WTC11 (cell line): ENCODE measurements at regions not wholly inside any gene's neighbourhood (a gene's known extent, or its start where the extent isn't known, plus 50 kb on each side); places are given as distances from the start of the nearest gene placed in this dataset.

ENCODE experiments used
- ATAC-seq: fragments of 200-7000 bp; cut with Tn5 transposase; 2 replicates; pipeline ENCODE4 v1.10.0; 2021; ENCODE audit warnings: mild to moderate bottlenecking, moderate library complexity
- CTCF ChIA-PET: fragments of 300-600 bp; sonication (Branson Sonifier 250); formaldehyde crosslinking; loops from one replicate; lab custom pipeline; 2021; ENCODE audit warnings: antibody characterized with exemption; lab: Charles Lee
- POLR2A ChIA-PET: fragments of 350-600 bp; sonication (Branson Sonifier 250); formaldehyde crosslinking; loops from one replicate; lab custom pipeline; 2021; ENCODE audit warnings: antibody characterized with exemption; lab: Charles Lee
- DNase-seq: peaks from one replicate; pipeline ENCODE4 v3.0.0; 2021; ENCODE audit warnings: low spot score
- H3K27ac Mint-ChIP-seq: 2 replicates; pipeline ENCODE4 v1.8.0; 2021; ENCODE audit warnings: mixed read lengths
- H3K27me3 Mint-ChIP-seq: 2 replicates; pipeline ENCODE4 v1.8.0; 2021; ENCODE audit warnings: low read depth, mild to moderate bottlenecking, moderate library complexity, mixed read lengths
- H3K36me3 Mint-ChIP-seq: 2 replicates; pipeline ENCODE4 v1.8.0; 2021; ENCODE audit warnings: mixed read lengths
- H3K4me1 Mint-ChIP-seq: 2 replicates; pipeline ENCODE4 v1.8.0; 2022; ENCODE audit warnings: mixed read lengths
- H3K4me3 Mint-ChIP-seq: 2 replicates; pipeline ENCODE4 v1.8.0; 2021; ENCODE audit warnings: mild to moderate bottlenecking, moderate library complexity, mixed read lengths
- H3K9me3 Mint-ChIP-seq: 2 replicates; pipeline ENCODE4 v1.8.0; 2021; ENCODE audit warnings: mixed read lengths
- ATF1 ChIP-seq: sonication (generic); formaldehyde crosslinking; IDR thresholded peaks from 2 replicates; pipeline ENCODE4 v1.8.1; 2023; ENCODE audit warnings: mild to moderate bottlenecking, moderate library complexity, missing genetic modification reagents
- CBFB ChIP-seq: sonication (generic); formaldehyde crosslinking; IDR thresholded peaks from 2 replicates; pipeline ENCODE4 v1.8.1; 2022; ENCODE audit warnings: mild to moderate bottlenecking, low read depth, missing genetic modification reagents
- EMX1 ChIP-seq: fragments of 250-450 bp; sonication (Bioruptor Pico); IDR thresholded peaks from 2 replicates; pipeline ENCODE4 v1.8.0; 2021; ENCODE audit warnings: mild to moderate bottlenecking
- ETV6 ChIP-seq: sonication (generic); formaldehyde crosslinking; IDR thresholded peaks from 2 replicates; pipeline ENCODE4 v1.8.1; 2022; ENCODE audit warnings: mild to moderate bottlenecking, missing genetic modification reagents
- GABPB1 ChIP-seq: sonication (generic); formaldehyde crosslinking; IDR thresholded peaks from 2 replicates; pipeline ENCODE4 v1.8.1; 2023; ENCODE audit warnings: mild to moderate bottlenecking, missing genetic modification reagents
- IRF2 ChIP-seq: sonication (generic); formaldehyde crosslinking; IDR thresholded peaks from 2 replicates; pipeline ENCODE4 v1.8.0; 2022; ENCODE audit warnings: low read depth, missing genetic modification reagents, borderline replicate concordance
- JAZF1 ChIP-seq: fragments of 250-450 bp; sonication (Bioruptor Pico); IDR thresholded peaks from 2 replicates; pipeline ENCODE4 v1.9.0; 2021; ENCODE audit warnings: moderate library complexity, mild to moderate bottlenecking, inconsistent platforms
- JUN ChIP-seq: sonication (generic); formaldehyde crosslinking; IDR thresholded peaks from 2 replicates; pipeline ENCODE4 v1.8.0; 2023; ENCODE audit warnings: mild to moderate bottlenecking, missing genetic modification reagents
- KAT7 ChIP-seq: sonication (generic); formaldehyde crosslinking; IDR thresholded peaks from 2 replicates; pipeline ENCODE4 v1.8.1; 2023; ENCODE audit warnings: missing genetic modification reagents, mild to moderate bottlenecking, borderline replicate concordance
- MYBL2 ChIP-seq: sonication (generic); formaldehyde crosslinking; IDR thresholded peaks from 2 replicates; pipeline ENCODE4 v1.8.1; 2023; ENCODE audit warnings: mild to moderate bottlenecking, moderate library complexity, missing genetic modification reagents
- NFE2L1 ChIP-seq: sonication (generic); formaldehyde crosslinking; IDR thresholded peaks from 2 replicates; pipeline ENCODE4 v1.8.1; 2023; ENCODE audit warnings: missing genetic modification reagents
- NR3C1 ChIP-seq: sonication (generic); formaldehyde crosslinking; conservative IDR thresholded peaks from 2 replicates; pipeline ENCODE4 v1.8.1; 2023; ENCODE audit warnings: low read depth, mild to moderate bottlenecking, missing genetic modification reagents
- SP1 ChIP-seq: sonication (generic); formaldehyde crosslinking; conservative IDR thresholded peaks from 2 replicates; pipeline ENCODE4 v1.8.1; 2022; ENCODE audit warnings: missing genetic modification reagents
- TEAD1 ChIP-seq: sonication (generic); formaldehyde crosslinking; IDR thresholded peaks from 2 replicates; pipeline ENCODE4 v1.8.0; 2022; ENCODE audit warnings: mild to moderate bottlenecking, missing genetic modification reagents
- ZNF232 ChIP-seq: sonication (generic); formaldehyde crosslinking; IDR thresholded peaks from 2 replicates; pipeline ENCODE4 v1.8.0; 2022; ENCODE audit warnings: mild to moderate bottlenecking, missing genetic modification reagents
- ZNF263 ChIP-seq: sonication (generic); formaldehyde crosslinking; IDR thresholded peaks from 2 replicates; pipeline ENCODE4 v1.8.1; 2022; ENCODE audit warnings: low read depth, mild to moderate bottlenecking, moderate library complexity, missing genetic modification reagents
- ZNF396 ChIP-seq: fragments of 250-450 bp; sonication (Bioruptor Pico); IDR thresholded peaks from 2 replicates; pipeline ENCODE4 v1.8.0; 2021; ENCODE audit warnings: mild to moderate bottlenecking, moderate library complexity, borderline replicate concordance
- ZNF416 ChIP-seq: fragments of 250-450 bp; sonication (Bioruptor Pico); IDR thresholded peaks from 2 replicates; pipeline ENCODE4 v1.9.0; 2021; ENCODE audit warnings: mild to moderate bottlenecking, inconsistent platforms
- TF ChIP-seq, protein P1 (sequence below): fragments of 250-450 bp; sonication (Bioruptor Pico); conservative IDR thresholded peaks from 2 replicates; pipeline ENCODE4 v1.9.0; 2021; ENCODE audit warnings: mild to moderate bottlenecking
- TF ChIP-seq, protein P2 (sequence below): sonication (generic); formaldehyde crosslinking; IDR thresholded peaks from 2 replicates; pipeline ENCODE4 v1.8.1; 2023; ENCODE audit warnings: mild to moderate bottlenecking, missing genetic modification reagents, moderate library complexity
- TF ChIP-seq, protein P3 (sequence below): fragments of 250-450 bp; sonication (Bioruptor Pico); IDR thresholded peaks from 2 replicates; pipeline ENCODE4 v1.8.0; 2021; ENCODE audit warnings: mild to moderate bottlenecking
- TF ChIP-seq, protein P4 (sequence below): sonication (generic); formaldehyde crosslinking; IDR thresholded peaks from 2 replicates; pipeline ENCODE4 v1.8.1; 2023; ENCODE audit warnings: mild to moderate bottlenecking, missing genetic modification reagents
- TF ChIP-seq, protein P5 (sequence below): fragments of 200-600 bp; IDR thresholded peaks from 2 replicates; pipeline ENCODE4 v1.8.0; 2022; ENCODE audit warnings: antibody characterized with exemption
- TF ChIP-seq, protein P6 (sequence below): sonication (generic); formaldehyde crosslinking; IDR thresholded peaks from 2 replicates; pipeline ENCODE4 v1.8.0; 2022; ENCODE audit warnings: mild to moderate bottlenecking, missing genetic modification reagents

DNA sequence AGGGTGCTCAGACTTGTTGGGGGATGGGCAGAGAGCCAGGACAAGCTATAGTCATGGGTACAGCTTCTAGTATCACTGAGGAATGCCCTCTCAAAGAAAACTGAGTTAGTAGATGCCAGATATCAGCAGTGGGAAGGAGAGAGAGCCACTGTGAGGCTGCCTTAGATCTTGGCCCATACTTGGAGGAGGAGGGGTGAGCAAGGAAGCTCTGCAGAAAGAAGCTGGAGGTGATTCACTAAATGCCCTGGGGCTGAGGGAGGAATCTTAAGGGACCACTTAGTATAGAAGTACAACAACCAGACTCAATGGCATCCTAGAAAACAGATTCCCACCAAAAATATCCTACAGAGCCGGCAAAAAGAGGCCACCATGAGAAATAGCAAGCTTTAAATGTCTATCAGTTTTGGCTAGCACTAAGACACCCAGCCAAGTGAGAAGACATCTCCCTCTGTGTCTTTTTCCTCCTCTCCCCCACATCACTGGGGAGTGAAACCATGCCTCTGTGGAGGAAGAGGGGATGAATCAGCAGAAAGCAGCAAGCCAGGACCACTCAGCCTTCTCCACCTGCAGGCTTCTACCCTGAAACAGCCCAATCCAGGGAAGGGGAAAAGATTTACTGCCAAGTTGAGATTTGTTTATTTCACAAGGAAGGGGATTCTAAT is 282.5 kb upstream of the STT3B start:
- DNase-seq (no peak), ATAC-seq (no peak)
- Mint-ChIP-seq H3K27ac (no peak overlapping the region), H3K27me3 (no peaks in the 10 kb centered on the region), H3K36me3 (no peaks in the 10 kb centered on the region), H3K4me1 (peaks cover 8% of the 10 kb centered on the region), H3K4me3 (no peak overlapping the region), H3K9me3 (peaks cover 4% of the 10 kb centered on the region; the same call in 1 of the 2 replicates)
- no peak for TF ChIP-seq KAT7
- no peak for TF ChIP-seq EMX1 (CRISPR knock-in tag)
- no peak for TF ChIP-seq NR3C1 (CRISPR knock-in tag)
- TF ChIP-seq NFE2L1 (CRISPR knock-in tag): no peak
- TF ChIP-seq TEAD1 (CRISPR knock-in tag): no peak
- TF ChIP-seq, protein P1, sequence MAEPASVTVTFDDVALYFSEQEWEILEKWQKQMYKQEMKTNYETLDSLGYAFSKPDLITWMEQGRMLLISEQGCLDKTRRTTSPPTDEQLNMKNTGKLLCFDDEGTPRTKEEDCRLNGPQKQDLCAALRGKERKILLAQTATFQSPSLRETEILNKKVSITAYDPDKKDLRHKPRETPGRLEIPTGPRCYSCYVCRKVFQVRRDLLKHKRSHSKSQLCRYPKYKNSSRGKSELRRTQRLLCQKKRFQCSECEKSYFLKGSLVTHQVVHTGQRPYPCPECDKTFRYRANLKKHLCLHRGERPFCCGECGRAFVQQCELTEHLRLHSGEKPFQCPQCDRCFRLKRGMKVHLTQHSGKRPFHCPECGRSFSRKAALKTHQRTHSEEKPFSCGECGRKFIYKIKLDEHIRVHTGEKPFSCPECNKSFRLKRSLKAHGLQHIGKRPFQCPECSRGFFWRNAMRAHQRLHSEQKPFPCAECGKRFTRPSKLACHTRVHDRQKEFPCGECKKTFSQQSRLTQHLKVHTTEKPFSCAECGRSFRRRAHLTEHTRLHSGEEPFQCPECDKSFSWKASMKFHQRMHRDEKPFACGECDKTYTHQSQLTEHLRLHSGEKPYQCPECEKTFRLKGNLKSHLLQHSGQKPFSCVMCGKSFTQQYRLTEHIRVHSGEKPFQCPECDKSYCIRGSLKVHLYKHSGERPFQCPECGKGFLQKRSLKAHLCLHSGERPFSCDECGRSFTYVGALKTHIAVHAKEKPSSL (CRISPR knock-in tag): no peak
- POLR2A ChIA-PET: no interaction called here
- CTCF ChIA-PET: no interaction called here

DNA sequence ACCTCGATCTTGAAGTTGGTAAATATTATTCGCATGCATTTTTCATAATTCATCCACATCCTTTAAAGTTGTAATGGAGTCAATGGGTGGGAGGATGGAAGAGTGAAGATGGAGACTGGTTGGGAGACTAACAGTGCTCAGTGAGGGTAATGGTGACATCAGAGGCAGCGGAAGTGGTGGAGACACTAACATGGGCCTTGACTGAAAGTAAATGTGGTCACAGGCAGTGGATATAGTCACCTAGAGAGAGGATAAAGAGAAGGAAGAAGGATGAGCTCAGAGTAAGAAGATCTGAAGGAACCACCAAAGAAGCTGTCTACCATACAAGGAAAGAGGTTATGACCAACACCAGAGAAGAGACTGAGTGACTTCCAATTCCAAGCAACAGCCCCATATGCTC is 281.6 kb upstream of the STT3B start:
- DNase-seq (no peak), ATAC-seq (no peak)
- ChIA-PET POLR2A (no interaction called here), CTCF (no interaction called here)
- Mint-ChIP-seq H3K36me3 (no peaks in the 10 kb centered on the region), H3K27ac (no peak overlapping the region), H3K4me1 (peaks cover 8% of the 10 kb centered on the region), H3K4me3 (no peak overlapping the region), H3K9me3 (peaks cover 5% of the 10 kb centered on the region), H3K27me3 (no peaks in the 10 kb centered on the region; the same call in 1 of the 2 replicates)
- TF ChIP-seq, protein P2, sequence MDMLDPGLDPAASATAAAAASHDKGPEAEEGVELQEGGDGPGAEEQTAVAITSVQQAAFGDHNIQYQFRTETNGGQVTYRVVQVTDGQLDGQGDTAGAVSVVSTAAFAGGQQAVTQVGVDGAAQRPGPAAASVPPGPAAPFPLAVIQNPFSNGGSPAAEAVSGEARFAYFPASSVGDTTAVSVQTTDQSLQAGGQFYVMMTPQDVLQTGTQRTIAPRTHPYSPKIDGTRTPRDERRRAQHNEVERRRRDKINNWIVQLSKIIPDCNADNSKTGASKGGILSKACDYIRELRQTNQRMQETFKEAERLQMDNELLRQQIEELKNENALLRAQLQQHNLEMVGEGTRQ (CRISPR knock-in tag): no peak
- TF ChIP-seq JUN (CRISPR knock-in tag): no peak
- TF ChIP-seq, protein P3, sequence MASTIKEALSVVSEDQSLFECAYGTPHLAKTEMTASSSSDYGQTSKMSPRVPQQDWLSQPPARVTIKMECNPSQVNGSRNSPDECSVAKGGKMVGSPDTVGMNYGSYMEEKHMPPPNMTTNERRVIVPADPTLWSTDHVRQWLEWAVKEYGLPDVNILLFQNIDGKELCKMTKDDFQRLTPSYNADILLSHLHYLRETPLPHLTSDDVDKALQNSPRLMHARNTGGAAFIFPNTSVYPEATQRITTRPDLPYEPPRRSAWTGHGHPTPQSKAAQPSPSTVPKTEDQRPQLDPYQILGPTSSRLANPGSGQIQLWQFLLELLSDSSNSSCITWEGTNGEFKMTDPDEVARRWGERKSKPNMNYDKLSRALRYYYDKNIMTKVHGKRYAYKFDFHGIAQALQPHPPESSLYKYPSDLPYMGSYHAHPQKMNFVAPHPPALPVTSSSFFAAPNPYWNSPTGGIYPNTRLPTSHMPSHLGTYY (CRISPR knock-in tag): no peak
- no peak for TF ChIP-seq ZNF263 (CRISPR knock-in tag)
- TF ChIP-seq NFE2L1 (CRISPR knock-in tag): no peak
- no peak for TF ChIP-seq IRF2
- TF ChIP-seq MYBL2 (CRISPR knock-in tag): no peak
- no peak for TF ChIP-seq ATF1 (CRISPR knock-in tag)
- TF ChIP-seq NR3C1 (CRISPR knock-in tag): no peak
- TF ChIP-seq ETV6 (CRISPR knock-in tag): no peak
- no peak for TF ChIP-seq JAZF1

DNA sequence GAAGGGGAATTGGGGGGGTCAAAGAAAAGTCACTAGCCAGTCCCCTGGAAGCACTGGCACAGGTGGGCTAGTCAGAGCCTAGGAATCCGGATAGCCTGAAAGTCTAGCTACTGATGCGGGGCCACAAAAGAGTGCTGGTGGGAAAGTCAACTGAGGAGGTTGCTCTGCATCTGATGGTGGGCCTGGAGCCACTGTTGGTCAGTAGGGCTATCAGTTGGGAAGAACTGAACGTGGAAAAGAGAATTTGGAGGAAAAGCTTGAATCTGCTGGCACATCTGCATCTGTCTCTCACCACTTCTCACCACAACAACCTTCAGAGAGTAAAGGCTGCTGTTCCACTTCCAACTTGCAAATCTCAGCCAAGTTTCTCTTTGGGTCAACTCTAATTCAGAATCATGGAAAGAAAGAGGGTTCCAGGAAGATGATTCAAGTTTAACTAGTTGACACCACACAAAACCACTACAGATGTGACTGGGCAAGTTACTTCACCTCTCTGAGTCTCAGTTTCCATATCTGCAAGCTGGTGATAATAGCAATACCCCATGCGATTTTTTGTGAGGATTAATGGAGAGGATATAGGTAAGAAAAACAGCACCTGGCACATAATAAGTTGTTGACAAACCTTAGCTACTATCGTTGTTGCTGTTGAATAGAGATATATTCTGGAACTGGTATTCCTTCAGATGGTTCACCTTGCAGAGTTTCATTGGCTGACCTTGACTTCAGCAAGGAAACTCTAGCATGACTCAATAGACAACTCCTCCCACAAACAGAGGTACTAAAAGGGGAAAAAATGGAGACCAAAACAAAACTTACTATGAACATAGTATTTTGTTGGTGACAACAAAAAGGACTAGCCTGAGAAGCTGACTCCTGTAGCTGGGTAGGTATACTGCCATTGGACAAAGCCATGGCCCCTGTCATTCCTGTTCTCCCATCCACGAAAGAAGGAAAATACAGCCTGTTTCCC is 280.2 kb upstream of the STT3B start:
- peaks cover 3% of the 10 kb centered on the region; the same call in 1 of the 2 replicates for H3K4me1 Mint-ChIP-seq
- no peak for DNase-seq
- H3K4me3 Mint-ChIP-seq: no peak overlapping the region
- ChIA-PET CTCF (no interaction called here), POLR2A (no interaction called here)
- H3K27me3 Mint-ChIP-seq: no peaks in the 10 kb centered on the region; the same call in 1 of the 2 replicates
- no peak for ATAC-seq
- no peaks in the 10 kb centered on the region for H3K36me3 Mint-ChIP-seq
- H3K27ac Mint-ChIP-seq: no peak overlapping the region
- H3K9me3 Mint-ChIP-seq: peaks cover 8% of the 10 kb centered on the region
- TF ChIP-seq MYBL2 (CRISPR knock-in tag) (no peak), ZNF232 (CRISPR knock-in tag) (no peak), CBFB (no peak), SP1 (CRISPR knock-in tag) (no peak), ZNF416 (CRISPR knock-in tag) (no peak), GABPB1 (no peak), ZNF396 (no peak)
- TF ChIP-seq, protein P4, sequence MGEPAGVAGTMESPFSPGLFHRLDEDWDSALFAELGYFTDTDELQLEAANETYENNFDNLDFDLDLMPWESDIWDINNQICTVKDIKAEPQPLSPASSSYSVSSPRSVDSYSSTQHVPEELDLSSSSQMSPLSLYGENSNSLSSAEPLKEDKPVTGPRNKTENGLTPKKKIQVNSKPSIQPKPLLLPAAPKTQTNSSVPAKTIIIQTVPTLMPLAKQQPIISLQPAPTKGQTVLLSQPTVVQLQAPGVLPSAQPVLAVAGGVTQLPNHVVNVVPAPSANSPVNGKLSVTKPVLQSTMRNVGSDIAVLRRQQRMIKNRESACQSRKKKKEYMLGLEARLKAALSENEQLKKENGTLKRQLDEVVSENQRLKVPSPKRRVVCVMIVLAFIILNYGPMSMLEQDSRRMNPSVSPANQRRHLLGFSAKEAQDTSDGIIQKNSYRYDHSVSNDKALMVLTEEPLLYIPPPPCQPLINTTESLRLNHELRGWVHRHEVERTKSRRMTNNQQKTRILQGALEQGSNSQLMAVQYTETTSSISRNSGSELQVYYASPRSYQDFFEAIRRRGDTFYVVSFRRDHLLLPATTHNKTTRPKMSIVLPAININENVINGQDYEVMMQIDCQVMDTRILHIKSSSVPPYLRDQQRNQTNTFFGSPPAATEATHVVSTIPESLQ (CRISPR knock-in tag): no peak
- TF ChIP-seq, protein P5, sequence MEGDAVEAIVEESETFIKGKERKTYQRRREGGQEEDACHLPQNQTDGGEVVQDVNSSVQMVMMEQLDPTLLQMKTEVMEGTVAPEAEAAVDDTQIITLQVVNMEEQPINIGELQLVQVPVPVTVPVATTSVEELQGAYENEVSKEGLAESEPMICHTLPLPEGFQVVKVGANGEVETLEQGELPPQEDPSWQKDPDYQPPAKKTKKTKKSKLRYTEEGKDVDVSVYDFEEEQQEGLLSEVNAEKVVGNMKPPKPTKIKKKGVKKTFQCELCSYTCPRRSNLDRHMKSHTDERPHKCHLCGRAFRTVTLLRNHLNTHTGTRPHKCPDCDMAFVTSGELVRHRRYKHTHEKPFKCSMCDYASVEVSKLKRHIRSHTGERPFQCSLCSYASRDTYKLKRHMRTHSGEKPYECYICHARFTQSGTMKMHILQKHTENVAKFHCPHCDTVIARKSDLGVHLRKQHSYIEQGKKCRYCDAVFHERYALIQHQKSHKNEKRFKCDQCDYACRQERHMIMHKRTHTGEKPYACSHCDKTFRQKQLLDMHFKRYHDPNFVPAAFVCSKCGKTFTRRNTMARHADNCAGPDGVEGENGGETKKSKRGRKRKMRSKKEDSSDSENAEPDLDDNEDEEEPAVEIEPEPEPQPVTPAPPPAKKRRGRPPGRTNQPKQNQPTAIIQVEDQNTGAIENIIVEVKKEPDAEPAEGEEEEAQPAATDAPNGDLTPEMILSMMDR: no peak
- TF ChIP-seq, protein P6, sequence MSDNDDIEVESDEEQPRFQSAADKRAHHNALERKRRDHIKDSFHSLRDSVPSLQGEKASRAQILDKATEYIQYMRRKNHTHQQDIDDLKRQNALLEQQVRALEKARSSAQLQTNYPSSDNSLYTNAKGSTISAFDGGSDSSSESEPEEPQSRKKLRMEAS: no peak
